Left ventricle myocardium inferior (tissue), 1 donor: ENCODE measurements at regions not wholly inside any gene's neighbourhood (a gene's known extent, or its start where the extent isn't known, plus 50 kb on each side); places are given as distances from the start of the nearest gene placed in this dataset.

ENCODE experiments used
- DNase-seq: peaks from one replicate; pipeline ENCODE4 v3.0.0-alpha.2; 2020
- H3K27ac ChIP-seq: fragments of 200-600 bp; replicated peaks from 2 replicates; pipeline ENCODE4 v1.8.0; 2021
- H3K27me3 ChIP-seq: fragments of 200-600 bp; 2 replicates; pipeline ENCODE4 v1.8.0; 2021; ENCODE audit warnings: low read depth
- H3K36me3 ChIP-seq: fragments of 200-600 bp; 2 replicates; pipeline ENCODE4 v1.8.0; 2021
- H3K4me1 ChIP-seq: fragments of 200-600 bp; 2 replicates; pipeline ENCODE4 v1.8.0; 2021
- H3K4me3 ChIP-seq: fragments of 200-600 bp; 2 replicates; pipeline ENCODE4 v1.8.0; 2021; ENCODE audit warnings: mild to moderate bottlenecking, moderate library complexity
- H3K9me3 ChIP-seq: fragments of 200-600 bp; replicated peaks from 2 replicates; pipeline ENCODE4 v1.8.0; 2021
- CTCF ChIP-seq: fragments of 200-600 bp; IDR thresholded peaks from 2 replicates; pipeline ENCODE4 v1.8.0; 2021; ENCODE audit warnings: antibody characterized with exemption, mild to moderate bottlenecking, borderline replicate concordance
- intact Hi-C: fragments of 100-400 bp; cut with micrococcal nuclease; formaldehyde crosslinking; loops from one replicate; pipeline ENCODE4 v1.11.0; 2022
- donor health status: DM: no; HTN: yes; CAD: no; lungs with severe emphysema.

DNA sequence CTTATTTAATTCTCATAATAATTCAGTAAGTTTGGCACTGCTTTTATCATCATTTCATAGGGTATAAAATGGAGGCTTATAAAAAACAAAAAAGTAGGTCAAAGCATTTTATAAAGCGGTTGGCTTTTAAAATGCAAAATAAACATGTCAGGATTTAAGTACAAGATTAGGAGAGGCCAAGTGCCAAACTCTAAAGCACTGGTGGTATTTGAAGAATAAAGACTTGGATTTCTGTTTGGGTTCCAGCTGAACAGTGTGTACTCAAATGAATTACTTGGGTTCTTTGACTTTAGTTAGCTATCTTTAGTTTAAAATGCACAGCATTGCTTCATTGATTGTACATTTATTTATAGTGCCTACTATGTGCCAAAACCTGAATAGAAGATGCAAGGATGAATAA lies 966.6 kb upstream of the SEL1L start:
- no peak for TF ChIP-seq CTCF
- no peaks in the 10 kb centered on the region for H3K27me3 ChIP-seq
- H3K4me3 ChIP-seq = no peak overlapping the region
- H3K4me1 ChIP-seq = no peaks in the 10 kb centered on the region
- DNase-seq = no peak
- intact Hi-C loops = no loop called here
- no peak overlapping the region for H3K27ac ChIP-seq
- H3K9me3 ChIP-seq = no peaks in the 10 kb centered on the region
- no peaks in the 10 kb centered on the region for H3K36me3 ChIP-seq

DNA sequence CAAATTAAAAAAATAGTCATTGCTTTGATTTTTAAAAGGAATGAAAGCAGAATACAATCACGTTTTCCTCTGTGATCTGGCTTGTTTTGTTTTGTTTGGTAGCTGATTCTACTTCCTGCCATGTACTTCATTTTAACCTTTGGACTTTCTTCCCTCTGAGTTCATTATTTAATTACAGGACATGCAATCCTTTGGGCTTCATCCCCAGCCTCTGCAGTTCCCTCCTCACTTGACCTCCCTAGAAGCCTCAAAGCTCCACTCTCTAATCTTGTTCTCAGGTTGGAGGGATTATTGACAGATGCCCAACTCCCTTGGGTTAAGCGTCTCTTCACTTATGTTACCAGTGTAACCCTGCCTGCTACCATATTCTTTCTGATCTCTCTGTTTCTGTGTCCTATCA lies 967.9 kb upstream of the SEL1L start:
- intact Hi-C loops = no loop called here
- Histone ChIP-seq H3K27me3 (no peaks in the 10 kb centered on the region), H3K4me1 (no peaks in the 10 kb centered on the region), H3K4me3 (no peak overlapping the region), H3K27ac (no peak overlapping the region), H3K36me3 (no peaks in the 10 kb centered on the region), H3K9me3 (no peaks in the 10 kb centered on the region)
- no peak for DNase-seq
- no peak for TF ChIP-seq CTCF

DNA sequence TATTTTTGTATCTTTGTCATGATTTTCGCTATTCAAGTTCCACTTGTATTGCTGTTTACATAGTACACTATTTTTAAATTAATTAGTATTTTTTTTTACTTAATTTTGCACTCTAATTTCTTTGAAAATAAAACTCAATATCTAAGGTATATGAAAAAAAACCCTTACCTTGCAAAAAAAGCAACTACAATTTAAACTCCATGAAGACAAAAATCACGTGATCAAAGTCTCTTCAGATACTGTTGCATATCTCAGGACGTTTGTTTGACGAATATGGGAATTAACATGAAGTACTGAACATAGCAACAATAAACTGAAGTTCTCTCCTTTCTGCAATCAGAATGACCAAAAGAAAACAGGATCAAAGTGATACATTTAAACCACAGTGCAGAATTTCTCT lies 968.4 kb upstream of the SEL1L start:
- Histone ChIP-seq H3K27me3 (no peaks in the 10 kb centered on the region), H3K9me3 (no peaks in the 10 kb centered on the region), H3K4me3 (no peak overlapping the region), H3K27ac (no peak overlapping the region), H3K36me3 (no peaks in the 10 kb centered on the region), H3K4me1 (no peaks in the 10 kb centered on the region)
- DNase-seq = no peak
- no peak for TF ChIP-seq CTCF
- intact Hi-C loops = no loop called here

DNA sequence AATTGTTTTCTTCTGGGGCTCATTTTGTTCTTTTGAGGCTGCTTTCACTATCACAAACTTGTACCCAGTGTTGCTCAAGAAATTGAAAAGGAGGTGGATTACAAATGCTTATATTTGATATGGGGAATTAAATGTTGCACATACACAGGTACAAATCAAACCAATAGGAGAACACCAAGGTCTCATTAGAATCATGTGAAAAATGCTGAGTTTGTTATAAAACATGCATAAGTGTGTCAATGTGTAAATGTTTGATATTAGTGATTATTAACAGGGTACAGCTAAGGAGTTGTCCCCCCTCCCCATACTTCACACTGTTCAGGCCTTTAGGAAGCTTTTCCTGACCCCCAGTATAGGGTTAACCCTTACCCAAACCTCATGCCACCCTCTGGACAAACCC lies 971.2 kb upstream of the SEL1L start:
- no peaks in the 10 kb centered on the region for H3K27me3 ChIP-seq
- no peaks in the 10 kb centered on the region for H3K36me3 ChIP-seq
- no peak for TF ChIP-seq CTCF
- intact Hi-C loops = no loop called here
- no peak overlapping the region for H3K4me3 ChIP-seq
- DNase-seq = no peak
- no peaks in the 10 kb centered on the region for H3K4me1 ChIP-seq
- no peaks in the 10 kb centered on the region for H3K9me3 ChIP-seq
- H3K27ac ChIP-seq = no peak overlapping the region

- intact Hi-C loops = no loop called here
- H3K27ac ChIP-seq = no peak overlapping the region
- H3K27me3 ChIP-seq = no peaks in the 10 kb centered on the region
- H3K4me3 ChIP-seq = no peak overlapping the region
- DNase-seq = no peak
- H3K4me1 ChIP-seq = no peaks in the 10 kb centered on the region
- no peak for TF ChIP-seq CTCF
- no peaks in the 10 kb centered on the region for H3K36me3 ChIP-seq
- no peaks in the 10 kb centered on the region for H3K9me3 ChIP-seq
Measured at GRCh38 chr14:82510007-82510406, 976.4 kb upstream of the SEL1L start.

- H3K4me1 ChIP-seq = no peaks in the 10 kb centered on the region
- H3K4me3 ChIP-seq = no peak overlapping the region
- intact Hi-C loops = no loop called here
- H3K27me3 ChIP-seq = no peaks in the 10 kb centered on the region
- no peaks in the 10 kb centered on the region for H3K36me3 ChIP-seq
- DNase-seq = no peak
- H3K27ac ChIP-seq = no peak overlapping the region
- TF ChIP-seq CTCF = no peak
- H3K9me3 ChIP-seq = no peaks in the 10 kb centered on the region
Measured at GRCh38 chr14:82511399-82511798, 977.7 kb upstream of the SEL1L start.
